Ecto neural progenitor cell (in vitro differentiated cells): ENCODE measurements at regions not wholly inside any gene's neighbourhood (a gene's known extent, or its start where the extent isn't known, plus 50 kb on each side); places are given as distances from the start of the nearest gene placed in this dataset.

Source experiments
- DNase-seq: peaks from one replicate; pipeline ENCODE4 v3.0.0-alpha.2; 2018; ENCODE audit warnings: low spot score

DNA sequence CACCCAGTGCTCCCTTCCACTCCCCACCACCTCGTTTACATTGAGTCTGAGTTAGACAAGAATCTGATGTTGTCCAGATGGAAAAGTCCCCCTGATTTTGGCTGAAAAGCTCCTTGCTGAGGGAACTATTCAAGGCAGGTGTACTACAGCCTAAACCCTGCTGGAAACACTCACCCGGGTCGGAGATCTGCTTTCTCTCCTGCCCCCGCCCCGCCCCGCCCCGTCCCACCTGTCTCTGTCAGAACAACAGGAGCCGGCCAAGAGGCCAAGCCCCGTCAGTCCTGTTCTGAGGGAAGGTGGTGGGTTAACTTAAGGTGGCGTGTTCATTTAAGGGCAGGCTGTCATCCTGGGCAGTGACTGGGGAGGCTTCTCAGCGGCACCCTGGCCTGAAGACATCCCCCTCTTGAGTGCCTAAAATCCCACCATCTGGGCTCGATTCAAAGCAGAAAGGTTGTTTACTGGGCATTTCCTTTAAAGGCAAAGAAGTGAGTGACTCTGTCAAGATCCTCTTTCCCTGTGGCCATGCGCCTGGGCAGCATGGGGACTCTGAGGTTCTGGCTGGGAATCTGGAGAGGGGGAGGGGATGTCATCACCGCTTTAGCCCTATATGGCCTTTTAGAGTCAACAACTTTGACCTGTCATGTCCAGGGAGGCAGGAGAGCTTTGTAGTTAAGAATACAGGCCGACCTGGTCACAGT, 71.1 kb upstream of the NEURL1B start:
- no peak for DNase-seq

GRCh38 chr5:172568308-172568910, 72.7 kb upstream of the NEURL1B start:
- no peak for DNase-seq

DNA sequence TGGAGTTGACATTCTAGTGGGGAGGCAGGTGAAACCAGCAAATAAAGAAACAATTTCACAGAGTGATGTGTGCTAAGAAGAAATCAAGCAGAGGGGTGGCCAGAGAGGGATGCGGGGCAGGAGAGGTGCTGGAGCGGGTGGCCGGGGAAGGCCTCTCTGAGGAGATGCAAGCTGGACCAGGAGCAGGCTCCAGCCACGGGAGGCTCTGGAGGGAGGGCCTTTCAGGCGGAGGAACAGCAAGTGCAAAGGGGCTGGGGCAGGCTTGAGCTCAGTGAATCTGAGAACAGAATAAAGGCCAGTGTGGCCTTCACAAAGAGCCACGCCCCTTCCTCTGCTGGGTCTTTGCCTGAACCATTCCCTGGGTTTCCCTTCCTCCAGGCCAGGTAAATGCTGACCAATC, 73.2 kb upstream of the NEURL1B start:
- DNase-seq, result no peak

DNA sequence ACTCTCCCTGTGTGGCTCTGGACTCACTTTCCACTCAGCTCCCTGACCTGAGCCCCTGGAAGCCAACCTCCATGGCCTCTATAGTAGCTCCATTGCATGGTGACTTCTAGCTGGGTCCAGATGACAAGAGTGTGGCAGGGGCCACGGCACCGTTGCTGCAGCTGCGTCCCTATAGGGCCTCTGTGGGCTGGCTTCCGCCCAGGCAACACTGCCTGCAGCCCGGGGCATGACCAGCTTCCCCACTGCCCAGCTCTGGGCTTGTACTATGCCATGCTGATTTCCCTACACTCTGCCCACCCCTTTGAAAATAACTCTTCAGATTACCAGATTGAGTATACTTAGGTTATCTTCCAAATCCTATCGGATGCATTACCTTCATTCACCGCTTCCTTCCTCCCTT, 73.8 kb upstream of the NEURL1B start:
- no peak for DNase-seq

DNA sequence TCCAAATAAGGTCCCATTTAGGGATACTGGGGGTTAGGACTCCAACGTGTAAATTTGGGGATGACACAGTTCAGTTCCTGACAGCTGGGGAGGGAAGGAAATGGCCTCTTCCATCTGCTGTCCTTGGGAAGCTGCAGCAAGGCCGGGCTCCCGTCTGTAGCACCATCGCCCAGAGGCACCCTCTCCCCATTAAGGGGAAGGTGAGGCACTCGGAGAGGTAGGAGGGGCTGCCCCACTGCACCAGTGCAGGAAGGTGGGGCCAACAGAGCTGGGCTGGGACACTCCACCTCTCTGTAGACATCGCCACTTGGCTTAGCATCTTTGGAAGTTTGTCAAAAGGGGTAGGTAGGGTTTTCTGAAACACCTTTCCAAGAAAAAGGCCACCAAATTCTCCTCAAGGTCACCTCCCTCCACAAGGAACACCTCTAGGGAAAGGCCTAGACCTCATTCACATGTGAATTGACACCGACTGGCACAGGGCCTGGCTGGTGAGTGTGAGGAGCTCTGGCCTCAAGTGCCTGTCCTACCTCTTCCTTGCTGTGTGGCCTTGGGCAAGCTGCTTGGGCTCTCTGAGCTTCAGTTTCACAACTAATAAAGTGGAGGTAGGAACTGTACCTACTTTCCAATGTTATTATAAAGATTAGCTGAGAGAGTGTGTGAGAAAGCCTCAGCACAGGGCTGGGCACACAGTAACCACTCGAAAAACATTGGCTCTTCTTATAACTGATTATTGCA, 75.0 kb upstream of the NEURL1B start:
- DNase-seq, result no peak

- DNase-seq, result no peak
Measured at GRCh38 chr5:172565455-172565854, 75.6 kb upstream of the NEURL1B start.

DNA sequence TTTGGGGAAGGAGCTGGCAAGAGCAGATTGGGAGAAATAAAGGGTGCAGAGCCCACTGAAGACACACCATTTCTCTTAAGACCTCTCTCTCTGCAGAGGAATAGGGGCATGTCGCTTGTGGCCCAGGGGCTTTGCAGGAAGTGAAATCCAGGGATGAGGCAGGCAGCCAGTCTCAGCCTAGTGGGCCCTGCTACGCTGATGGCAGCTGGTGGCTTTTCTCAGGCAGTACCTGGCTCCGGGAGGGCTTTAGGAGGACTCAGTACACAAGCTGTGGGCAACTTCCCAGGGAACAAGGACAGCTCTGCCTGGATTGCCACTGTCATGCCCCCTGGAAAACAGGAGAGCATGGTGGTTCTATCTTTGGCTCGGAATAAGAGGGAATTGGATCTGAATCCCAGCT, 76.2 kb upstream of the NEURL1B start:
- DNase-seq, result no peak

DNA sequence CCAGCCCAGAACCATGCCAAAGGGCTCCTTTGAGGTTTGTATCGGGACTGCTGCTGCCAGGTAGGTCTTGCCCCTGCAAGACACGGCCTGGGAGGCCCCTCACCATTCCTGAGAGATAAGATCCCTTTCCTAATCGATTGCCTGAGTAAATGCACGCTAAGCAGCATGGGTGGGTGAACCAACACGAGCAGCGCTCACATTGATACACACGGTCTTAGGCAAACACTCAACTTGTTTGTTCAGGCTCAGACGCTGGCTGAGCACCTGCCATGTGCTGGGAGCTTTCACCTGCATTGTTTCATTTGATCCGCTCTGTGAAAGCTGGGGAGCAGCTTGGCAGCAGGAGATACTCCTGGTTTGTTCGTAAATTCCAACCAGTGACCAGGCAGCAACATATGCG, 76.9 kb upstream of the NEURL1B start:
- no peak for DNase-seq

- DNase-seq, result no peak
Measured at GRCh38 chr5:172562443-172562842, 78.6 kb upstream of the NEURL1B start.

DNA sequence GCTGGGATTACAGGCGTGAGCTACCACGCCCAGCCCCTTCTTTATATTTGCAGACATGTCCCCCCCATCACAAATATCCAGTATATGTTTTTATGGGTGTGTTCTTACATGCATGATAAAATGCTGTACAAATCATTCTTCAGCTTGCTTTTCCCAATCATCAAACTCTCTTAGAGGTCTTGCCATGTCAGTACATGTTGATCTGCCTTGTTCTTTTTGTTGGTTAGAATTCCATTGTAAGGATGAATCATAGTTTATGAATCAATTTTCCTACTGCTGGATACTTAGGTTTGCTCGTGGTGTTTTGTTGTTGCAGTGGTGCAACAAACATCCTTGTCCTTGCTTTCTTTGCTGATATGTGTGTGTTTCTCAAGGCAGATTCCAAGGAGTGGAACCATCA, 79.9 kb upstream of the NEURL1B start:
- DNase-seq, result no peak

DNA sequence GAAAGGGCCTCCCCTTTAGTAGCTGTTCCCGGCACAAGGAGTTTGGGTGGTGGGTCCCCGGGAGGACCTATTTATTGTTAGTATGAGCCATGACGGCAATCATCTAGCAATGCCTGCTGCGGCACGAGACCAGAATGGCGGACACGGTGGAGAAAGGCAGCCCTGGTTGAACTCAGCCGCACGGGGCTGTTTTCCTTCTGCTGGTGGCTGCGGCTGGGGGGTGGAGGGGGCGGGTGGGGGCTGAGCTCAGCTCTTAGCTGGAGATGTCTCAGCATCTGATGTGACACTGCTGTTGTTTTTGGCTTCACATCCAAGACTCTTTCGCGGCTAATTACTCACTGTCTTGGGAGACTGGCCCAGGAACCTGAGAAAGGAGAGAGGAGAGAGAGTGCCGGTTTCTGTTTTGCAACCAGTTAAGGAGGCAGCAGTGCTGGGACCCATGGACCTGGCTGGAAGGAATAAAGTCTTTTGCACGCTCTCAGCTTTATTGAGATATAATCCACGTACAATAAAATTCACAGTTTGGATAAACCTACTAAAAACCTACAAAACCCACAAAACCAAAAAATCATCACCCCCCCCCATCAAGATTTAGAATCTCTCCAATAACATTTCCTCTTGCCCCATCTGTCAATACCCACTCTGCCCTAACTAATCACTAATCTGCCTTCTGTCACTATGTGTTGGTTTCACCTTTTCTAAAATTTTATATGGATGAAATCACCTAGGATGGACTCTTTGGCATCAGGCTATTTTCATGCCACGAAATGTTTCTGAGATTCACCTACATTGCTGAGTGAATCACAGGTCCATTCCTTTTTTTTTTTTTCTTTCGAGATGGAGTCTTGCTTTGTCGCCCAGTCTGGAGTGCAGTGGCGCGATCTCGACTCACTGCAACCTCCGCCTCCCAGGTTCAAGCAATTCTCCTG, 81.8 kb upstream of the NEURL1B start:
- no peak for DNase-seq

- no peak for DNase-seq
Measured at GRCh38 chr5:172558076-172558976, 82.7 kb upstream of the NEURL1B start.

- DNase-seq, result peak; percentile 58
Measured at GRCh38 chr5:172556971-172557461, 84.0 kb upstream of the NEURL1B start.

DNA sequence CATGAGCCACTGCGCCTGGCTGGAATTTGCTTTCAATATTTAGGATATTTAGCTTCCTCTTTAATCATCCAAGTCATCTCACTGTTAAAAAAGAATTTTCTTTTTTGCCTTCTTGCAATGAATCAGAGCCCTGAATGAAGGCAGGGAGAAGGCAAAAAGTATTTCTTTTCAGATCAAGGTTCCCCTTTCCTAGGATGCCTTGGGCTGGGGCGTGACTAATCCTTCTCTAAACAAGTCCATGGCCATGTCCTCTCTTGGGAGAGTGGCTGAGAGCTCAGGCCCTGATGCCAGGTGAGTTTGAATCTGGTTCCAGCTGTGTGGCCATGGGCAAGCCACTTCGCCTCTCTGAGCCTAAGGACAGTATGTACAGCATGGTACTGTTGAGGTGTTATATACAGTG, 84.8 kb upstream of the NEURL1B start:
- no peak for DNase-seq

GRCh38 chr5:172554562-172554961, 86.5 kb upstream of the NEURL1B start:
- no peak for DNase-seq

GRCh38 chr5:172553903-172554302, 87.2 kb upstream of the NEURL1B start:
- no peak for DNase-seq

DNA sequence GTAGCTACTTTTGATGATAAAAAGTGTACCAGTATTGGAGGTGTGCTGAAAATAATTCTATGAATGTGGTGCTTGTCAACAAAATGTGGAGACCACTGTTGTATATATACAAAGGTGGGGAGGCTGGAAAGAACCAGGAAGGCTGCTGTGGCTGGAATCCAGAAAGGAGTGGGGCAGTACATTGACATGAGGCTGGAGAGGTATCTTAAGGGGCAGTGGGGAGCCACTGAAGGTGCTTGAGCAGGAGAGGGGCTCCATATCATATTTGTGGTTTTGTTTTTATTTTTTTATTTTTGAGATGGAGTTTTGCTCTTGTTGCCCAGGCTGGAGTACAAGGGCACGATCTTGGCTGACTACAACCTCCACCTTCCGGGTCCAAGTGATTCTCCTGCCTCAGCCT, 87.9 kb upstream of the NEURL1B start:
- DNase-seq, result no peak

GRCh38 chr5:172550996-172551395, 90.1 kb upstream of the NEURL1B start:
- DNase-seq, result no peak

GRCh38 chr5:172550096-172550765, 90.8 kb upstream of the NEURL1B start:
- DNase-seq, result no peak

DNA sequence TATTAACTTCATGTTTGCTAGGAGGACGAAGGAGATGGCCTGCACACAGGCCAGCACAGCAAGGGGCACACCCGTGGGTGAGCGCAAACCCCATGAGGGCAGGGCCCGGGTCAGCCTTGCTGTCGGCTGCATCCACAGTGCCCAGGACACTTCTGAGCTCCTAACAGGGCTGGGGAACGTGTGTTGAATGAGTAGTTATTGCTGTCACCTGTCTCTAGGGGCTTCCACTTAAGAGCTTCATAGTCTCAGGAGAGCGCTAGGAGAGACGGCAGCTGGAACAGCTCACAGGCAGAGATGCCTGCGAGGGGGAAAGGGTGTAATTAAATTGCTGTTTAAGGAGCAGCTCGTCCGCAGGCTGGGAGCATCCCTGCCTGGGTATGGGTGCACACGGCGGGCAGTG, 91.4 kb upstream of the NEURL1B start:
- DNase-seq, result no peak
